ENCODE measurements at regions not wholly inside any gene's neighbourhood (a gene's known extent, or its start where the extent isn't known, plus 50 kb on each side); places are given as distances from the start of the nearest gene placed in this dataset.

DNA sequence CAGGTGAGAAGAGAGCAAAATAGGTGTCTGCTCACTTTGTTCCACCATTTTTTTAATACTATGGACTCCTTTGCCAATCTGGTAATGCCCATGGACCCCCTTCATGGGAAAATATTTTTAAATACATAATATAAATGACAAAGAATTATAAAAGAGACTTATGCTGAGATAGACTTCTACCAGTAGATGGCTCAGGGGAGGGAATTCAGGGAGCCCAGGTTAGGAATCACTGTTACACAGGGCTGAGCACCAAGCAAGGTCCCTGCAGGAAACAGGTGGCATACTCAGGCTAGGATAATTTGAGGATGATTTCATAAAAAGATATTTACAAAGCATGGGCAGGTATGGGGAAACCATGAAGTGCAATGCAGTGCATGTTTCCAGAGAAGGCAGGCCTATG, 525.9 kb downstream of the FGF9 start:
- DNase-seq: no peak

DNA sequence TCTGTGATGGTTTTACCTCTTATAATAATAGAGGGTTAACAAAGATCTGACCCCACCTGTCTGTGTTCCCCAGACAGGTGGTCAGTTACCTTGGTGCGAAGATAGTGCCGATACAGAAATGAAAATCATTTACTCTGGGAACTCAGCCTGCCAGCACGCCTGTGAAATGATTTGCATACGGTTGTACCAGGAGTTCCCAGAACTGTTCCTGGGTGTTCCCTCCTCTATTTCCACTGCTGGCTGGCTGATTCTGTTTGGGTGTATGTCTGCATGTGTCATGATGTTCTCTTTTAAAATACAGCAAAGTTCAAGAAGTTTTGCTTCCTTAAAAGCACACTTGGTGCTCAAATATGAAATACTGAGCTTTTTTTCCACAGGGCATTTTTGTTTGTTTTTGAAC, 527.1 kb downstream of the FGF9 start:
- DNase-seq: no peak

DNA sequence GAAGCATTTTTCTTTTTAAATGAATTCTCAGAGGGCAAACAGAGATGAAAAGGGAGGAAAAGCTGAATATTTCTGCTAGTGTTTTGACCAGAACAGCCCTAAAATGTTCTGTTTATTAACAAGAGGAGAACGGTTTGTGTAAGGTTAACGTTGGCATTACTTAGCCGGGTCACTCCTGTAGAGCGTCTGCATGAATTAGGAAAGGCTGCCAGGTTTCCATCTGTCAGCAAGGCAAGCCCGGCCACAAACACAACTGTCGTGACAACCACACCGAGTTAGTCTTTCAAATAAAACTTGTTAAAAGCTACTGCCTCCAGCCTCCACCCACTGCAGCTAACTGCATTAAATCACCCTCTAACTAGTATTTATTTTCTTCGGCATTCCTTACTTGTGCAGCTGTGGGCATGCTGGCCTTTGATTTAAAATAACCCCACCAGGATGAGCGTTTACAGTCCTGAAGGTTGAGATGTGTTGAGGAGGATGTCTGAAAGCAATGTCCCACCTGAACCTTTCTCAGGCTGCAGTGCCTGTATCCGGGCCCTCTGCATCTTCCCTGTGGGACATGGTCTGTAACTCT, 527.9 kb downstream of the FGF9 start:
- no peak for DNase-seq

DNA sequence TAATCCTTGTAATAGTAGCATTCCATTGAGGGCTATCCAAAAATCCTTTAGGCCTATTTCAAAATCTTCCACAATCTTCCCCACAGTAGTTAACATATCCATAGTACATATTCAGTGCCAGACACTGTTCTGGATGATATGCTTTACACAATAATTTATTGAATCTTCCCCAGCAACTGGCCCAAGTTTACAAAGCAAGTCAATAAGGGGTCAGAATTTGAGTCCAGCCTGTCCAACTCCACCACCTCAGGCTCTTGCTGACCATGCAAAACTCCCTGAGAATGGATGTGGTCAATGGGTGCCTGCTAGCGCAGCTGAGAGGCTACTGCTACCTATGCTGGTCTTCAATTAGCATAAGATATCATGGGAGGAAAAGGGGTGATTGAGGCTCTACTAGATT, 529.6 kb downstream of the FGF9 start:
- DNase-seq: no peak

DNA sequence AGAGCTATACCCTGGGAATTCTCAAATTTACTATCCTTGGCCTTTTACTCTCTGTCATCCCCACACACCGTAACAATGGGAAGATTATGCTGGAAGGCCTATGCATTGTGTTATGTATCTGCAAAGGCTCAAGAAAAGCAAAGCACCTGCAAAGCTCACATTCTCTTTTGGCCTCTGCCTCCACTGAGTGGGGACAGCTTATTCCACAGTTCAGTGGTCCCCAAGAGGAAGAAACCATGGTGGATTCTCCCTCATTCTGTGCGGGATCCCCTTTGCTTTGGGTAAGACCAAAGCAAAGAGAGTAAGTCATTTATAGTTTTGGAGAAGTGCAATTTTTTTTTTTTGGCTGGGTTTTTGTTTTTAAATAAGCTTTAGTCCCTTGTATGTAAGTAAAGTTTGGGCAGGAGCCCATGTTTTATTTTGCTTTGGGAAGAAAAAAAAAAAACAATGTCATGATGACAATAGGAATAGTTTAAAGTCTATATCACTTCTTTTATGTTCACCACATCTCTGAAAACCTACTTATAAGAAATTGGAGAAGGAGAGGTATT, 530.6 kb downstream of the FGF9 start:
- DNase-seq: no peak

DNA sequence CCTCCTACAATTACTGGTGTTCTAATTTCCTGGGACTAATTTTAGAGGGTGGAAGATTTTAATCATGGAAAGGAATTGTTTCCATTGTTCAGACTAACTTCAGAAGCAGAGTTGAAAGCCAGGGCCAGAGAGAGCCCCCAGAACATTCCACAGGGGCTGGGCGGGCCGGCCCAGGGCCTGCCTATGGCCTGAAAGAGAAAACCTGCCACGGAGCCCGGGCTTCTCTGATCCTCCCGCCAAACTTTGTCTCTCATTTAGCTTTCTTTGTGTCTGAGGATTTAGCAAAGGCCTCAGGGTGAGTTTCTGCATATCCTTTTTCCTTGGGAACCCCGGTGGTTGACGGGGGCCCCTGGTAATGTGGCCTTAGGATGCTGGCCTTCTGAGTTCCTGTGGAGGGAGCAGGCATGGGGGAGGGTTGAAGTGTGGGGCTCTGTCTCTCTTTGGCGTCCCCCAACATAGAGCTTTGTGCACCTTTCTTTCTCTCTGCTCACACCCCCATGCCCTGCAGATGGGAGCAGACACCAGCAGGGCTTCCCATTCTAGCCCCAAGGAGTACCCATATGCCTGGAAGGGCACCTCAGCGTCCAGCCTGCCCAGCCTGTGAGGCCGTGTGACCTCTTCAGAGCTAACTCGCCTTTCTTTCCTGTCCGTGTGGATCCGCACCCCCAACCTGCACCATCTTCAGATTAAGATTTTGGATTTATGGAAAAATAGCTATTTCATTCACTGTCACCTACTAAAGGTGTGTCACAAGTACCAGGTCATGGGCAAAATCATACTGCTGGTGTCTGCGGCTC, 539.5 kb downstream of the FGF9 start:
- DNase-seq: no peak

DNA sequence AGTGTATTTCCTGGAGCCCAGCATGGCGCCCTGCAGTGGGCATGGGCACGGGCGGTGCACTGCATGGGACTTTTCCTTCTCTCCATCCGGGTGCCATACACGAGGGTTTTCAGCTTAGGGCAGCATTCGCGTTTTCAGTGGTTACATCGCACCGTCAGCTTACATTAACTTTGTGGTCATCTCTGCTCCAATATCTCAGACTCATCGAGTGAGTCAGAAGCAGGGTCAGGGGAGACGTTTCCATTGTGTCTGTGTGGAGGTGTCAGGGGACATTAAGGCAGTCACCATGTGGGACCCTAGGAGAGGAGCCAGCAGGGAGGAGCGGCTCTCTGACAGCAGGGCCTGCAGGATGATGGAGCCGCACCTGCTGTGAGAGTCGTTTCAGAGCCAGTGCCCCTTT, 541.0 kb downstream of the FGF9 start:
- DNase-seq: no peak

DNA sequence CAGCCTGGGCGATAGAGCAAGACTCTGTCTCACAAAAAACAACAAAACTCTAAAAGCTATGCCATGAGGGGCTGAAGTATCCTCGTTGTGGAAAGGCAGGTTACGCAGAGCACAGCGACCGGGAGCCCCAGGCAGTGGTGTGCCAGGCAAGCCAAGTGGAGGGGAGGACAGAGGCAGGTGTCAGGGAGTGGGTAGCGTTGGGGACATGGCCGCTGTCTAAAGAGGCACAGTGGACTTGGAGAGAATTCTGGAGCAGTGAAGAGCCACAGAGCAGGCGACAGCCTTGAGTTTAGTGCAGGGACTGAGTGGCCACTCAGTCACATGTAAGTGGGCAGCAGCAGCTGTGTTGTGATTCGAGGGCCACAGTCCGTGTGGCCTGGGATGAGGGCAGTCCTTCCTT, 541.7 kb downstream of the FGF9 start:
- no peak for DNase-seq

DNA sequence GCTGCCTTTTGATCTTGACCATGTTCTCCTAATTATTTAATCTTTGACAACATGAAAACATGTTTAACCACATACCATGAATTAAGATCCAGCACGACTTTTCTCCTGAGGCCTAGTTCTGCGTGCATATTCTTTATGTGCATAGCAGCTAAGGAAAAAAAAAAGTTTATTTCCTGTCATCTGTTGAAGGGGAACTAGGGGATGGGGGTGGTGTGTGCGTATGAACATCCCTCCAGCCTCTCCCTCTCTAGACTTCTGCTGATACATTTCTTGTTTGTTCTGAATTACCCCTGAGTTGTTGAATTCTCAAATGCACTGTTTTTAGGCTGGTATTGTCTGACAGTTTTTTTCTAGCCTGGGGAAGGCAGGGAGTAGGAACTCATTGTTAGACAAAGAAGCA, 543.3 kb downstream of the FGF9 start:
- peak; percentile 58 for DNase-seq

DNA sequence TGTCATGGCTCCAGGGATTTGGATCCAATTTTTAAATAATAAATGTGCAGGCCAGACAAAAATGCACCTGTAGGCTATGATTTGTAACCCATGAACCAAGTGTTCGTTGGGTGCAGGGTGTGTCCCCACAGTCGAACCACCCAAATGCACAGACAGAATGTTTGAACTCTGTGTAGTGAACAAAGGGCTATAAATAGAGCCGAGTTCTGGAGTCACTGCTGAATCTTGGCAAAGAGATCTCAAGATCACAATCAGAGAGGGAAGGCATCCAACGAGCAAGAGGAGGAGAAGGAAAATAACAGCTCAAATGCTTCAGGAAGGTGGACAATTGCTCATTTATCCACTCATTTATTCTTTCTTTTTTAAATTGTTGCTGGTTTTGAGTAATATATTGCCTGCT, 547.9 kb downstream of the FGF9 start:
- no peak for DNase-seq

DNA sequence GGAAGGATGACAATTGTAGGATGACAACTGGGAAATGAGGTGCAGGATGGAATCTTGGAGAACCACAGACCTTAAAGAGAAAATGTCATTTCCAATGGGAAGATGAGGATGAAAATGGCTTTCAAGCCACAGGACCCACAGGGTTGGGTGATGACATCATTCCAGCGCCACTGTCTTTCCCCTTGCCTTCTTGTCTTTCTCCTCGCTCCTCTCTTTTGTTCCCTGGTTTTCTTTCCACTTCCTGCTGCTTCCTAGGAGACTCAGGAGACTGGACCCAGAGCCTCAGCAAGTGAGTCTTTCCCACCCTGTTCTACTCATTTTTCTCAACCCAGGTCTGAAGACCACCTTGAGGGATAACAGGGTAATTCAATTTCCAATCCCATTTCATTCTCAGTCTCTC, 548.8 kb downstream of the FGF9 start:
- no peak for DNase-seq

DNA sequence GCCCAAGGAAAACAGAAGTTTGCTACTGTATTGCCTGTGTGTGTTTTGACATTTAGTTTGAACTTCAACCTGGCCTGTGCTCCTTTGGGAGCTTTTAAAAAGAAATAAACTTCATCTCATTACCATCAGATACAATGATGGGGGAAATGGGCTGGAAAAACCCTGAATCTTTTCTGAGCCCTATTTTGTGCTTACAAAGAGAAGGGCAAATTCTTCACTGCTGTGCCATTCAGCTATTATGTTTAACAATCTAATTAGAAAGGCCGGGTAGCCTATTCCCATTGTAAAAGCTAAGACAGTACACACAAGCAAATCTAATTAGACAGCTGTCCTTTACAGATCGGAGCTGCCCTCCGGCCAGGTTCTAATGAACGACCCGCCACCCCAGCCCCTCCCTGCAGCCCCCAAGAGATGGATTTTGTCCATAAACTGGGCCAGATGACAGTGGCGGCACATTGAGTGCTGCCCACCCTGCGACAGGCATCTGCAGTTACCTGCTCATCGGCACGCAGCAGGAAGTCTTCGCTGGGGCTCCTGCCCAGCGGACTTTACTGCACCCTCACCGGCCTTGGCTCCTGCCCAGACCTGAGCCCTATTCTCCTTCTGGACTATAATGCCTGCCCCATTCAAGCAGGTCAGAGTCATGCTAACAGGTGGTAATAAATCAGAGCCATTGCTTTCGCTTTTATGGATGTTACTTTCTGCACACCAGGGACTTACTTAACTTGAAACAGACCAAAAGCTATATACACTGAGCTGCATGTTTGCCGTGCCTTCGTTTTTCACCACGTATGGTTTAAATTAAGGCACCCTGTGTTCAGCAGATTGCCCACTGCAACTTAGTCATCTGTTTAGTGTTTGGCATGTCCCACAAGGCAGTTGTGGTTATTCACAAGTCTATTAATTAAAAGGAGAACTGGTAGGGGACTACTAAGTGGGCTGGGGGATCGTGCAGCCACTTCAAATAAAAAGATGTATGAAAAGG, 549.6 kb downstream of the FGF9 start:
- no peak for DNase-seq

DNA sequence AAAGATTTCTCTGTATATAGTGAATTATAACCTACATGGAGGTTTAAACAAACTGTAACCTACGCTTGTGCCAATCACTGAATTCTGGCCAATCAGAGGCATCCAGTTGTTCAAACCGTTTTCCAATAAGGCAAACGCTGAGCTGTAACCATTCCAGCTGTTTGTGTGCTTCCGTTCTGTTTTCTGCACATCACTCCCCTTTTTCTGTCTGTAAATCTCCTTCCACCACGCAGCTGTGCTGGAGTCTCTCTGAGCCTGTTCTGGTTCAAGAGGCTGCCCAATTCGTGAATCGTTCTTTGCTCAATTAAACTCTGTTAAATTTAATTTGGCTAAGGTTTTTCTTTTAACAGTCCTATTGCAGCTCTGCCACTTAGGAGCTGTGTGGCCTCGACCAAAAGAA, 552.5 kb downstream of the FGF9 start:
- DNase-seq: no peak

DNA sequence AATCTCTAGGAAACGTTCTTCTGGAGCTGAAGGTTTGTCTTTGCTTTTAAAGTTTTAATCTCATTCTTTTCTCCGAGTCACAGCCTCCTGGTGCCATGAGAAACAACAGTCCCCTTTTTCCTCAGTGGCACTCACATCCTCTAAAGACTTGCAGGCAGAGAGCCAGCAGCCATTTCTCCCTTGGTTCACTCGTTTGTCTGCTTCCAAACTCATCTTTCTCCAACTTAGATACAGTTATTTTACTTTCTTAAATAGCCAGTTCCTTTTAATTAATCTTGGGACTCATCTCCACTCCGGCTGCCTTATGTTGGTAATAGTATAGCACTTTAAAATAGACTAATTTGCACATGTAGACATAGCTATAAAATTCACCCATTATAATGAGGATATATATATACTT, 555.2 kb downstream of the FGF9 start:
- DNase-seq: no peak

DNA sequence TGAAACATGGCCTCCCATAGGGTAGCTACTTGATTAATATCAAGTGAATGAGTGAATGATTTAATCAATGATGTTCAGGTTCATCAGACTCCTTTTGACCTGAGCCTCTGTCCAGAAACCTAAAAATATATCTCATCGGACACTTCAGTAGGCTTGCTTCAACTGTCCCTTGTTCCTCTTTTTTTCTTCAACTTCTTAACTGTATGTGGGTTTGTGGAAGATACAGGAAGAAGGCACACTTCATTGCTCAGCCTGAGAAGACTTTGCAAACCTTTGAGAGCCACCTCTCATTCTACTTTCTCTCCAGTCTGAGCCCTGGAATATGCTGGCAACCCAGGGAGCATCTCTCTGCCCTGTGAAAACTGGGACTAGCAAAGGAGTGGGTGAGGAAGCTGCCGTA, 557.0 kb downstream of the FGF9 start:
- DNase-seq: peak; percentile 25

DNA sequence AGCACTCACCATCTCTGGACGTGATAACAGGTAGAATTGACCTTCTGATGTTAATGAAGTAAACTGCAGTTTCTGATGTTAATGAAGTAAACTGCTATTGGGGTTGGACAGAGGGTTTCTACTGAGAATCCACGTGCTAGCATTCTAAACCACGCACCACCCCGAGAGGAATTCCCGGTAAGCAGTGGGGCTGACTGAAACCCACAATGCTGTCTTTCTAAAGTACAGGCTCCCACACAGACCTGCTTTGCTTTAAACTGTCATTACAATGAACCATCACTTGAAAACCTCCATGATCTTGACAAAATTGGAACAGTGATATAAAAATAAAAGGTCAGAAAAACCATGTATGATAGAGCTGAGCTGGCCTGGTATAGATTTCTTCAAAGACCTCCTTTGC, 559.0 kb downstream of the FGF9 start:
- no peak for DNase-seq

DNA sequence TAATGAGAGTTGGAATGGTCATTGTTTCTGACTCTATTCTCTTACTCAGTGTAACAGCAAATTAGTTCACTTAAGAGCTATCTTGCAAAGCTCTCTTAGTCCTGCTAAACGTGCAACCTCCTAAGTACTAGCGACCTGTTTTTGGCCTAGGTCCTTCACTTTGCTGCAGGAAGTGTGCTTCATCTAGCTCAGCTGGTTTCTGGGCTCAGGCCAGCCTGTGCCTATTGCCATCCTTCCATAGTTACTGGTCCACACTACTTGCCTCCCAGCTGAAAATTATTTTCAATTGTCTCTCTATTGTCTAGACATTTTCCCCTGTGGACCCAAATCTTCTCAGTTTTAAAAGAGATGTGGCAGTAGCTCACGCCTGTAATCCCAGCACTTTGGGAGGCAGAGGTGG, 561.3 kb downstream of the FGF9 start:
- DNase-seq: no peak

DNA sequence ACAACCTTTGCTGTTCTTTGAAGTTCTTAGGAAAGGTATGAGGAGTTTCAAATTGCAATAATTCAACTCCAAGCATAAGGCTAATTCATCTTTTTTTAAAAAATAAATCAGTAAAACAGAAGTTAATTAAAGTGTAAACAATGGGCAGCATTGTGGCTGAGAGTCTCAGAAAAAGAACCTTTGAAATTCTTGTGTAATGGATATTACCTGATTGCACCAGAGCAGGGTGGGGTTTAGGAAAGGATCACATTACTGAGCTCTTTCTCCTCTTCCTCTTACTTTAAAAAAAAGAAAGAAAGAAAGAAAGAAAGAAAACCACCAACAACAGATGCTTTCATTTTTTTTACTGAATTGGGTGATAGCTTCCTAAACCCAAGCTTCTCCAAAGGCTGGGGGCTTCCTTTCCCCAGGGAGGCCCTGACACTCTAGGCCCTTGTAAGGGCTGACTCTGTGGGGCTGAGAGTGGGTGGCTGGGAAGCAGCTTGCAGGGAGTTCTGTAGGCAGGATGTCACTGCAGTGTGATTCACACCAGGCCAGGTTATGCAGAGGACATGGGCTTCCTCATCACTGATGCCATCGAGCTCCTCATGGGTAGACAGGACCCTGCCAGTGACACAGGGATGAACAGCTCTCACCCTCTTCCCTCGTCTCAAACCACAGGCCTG, 564.5 kb downstream of the FGF9 start:
- DNase-seq: no peak

DNA sequence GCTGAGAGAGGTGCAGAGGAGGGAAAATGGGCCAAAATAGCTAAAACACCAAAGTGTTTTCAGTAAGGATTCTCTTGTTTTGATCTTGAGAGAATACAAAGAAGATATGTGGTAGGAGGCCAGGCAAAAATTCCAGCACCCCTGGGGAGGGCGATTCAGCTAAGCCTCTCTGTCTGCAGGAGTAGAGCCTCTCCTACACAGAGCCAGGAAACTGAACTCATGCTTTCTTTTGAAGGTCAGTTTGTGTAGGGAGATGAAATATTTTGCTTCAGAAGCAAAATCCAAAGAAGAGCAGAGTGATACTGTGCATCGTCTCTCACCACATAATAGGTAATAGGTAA, 565.0 kb downstream of the FGF9 start:
- DNase-seq: no peak

DNA sequence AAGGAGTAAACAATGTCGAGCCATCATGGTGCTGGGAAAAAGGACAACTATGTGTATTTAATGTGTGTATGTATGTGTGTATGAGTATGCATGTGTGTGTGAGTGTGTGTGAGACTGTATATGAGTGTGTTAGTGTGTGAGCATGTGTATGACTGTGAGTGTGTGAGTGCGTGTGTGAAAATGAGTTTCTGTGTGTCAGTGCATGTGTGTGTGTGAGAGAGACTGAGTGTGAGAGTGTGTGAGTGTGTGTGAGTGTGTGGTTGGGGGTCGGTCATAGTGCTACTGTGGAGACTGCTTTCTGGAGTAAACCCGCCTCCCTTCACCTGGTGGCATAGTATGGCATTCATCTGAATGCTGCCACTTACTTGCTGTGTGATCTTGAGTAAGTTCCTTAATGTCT, 567.4 kb downstream of the FGF9 start:
- no peak for DNase-seq

DNA sequence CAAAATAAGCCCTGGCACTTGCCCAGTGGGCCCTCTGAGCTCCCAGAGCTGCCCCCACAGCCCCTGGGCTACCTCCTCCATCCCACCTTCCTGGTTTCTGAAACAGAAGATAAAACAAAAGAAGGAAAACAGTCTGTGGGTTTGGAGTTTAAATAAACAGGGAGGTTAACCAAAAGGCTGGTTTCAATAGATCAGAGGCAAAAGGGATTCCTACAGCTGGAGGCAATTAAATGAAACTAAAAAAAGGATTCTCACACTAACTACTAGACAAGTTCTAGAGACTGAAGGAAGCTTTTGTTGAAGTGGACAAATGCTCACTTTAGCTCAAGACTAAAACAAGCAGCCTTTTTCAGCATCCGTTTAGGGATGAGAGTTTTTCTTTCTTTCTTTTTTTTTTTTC, 569.8 kb downstream of the FGF9 start:
- no peak for DNase-seq

DNA sequence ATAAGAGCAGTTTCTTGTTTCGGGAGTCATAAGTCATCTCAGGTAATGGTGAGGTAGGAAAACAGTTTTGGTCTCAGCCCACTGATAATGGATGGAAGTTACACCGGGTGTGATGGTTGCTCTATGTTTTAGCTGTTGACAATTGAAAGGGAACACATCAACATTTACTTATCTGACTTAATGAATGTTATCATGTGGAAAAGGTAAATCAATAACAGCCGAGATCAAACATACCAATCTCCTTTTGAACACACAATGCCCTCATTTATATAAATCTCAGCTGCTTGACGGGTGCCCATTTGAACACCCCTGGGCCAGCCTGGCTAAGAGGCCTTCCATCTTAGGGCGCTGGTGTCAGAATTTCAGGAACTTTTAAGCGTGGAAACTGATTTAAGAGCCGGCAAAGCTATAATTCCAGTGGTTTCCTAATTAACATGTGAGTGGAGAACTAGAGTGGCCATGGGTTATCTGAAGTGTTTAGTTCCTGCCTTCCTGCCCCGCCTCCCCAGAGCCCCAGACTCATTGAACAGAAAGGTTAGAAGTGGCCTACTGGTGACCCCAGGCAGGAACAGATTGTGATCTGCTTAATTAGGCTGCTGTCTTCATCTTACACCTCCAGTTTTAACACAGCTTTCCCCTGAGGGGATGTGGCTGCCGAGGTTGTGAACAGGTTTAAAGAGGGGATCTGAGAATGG, 572.7 kb downstream of the FGF9 start:
- no peak for DNase-seq
